Coronary artery (tissue), 2 donors: ENCODE measurements at regions not wholly inside any gene's neighbourhood (a gene's known extent, or its start where the extent isn't known, plus 50 kb on each side); places are given as distances from the start of the nearest gene placed in this dataset.

Source experiments
- DNase-seq: peaks from one replicate; pipeline ENCODE4 v3.0.0-alpha.2; 2017; ENCODE audit warnings: low spot score
- H3K27ac ChIP-seq, 2 donors: fragments of 200-600 bp; sonication (generic); one replicate each; pipeline ENCODE4 v1.5.1; 2016 to 2019
- H3K4me3 ChIP-seq: fragments of 200-600 bp; sonication (generic); 2 replicates; pipeline ENCODE4 v1.5.1; 2016; ENCODE audit warnings: mild to moderate bottlenecking, moderate library complexity
- TF ChIP-seq, protein P1 (sequence below): fragments of 200-600 bp; sonication (generic); IDR thresholded peaks from one replicate; pipeline ENCODE4 v1.5.1; 2019; ENCODE audit warnings: antibody characterized with exemption

DNA sequence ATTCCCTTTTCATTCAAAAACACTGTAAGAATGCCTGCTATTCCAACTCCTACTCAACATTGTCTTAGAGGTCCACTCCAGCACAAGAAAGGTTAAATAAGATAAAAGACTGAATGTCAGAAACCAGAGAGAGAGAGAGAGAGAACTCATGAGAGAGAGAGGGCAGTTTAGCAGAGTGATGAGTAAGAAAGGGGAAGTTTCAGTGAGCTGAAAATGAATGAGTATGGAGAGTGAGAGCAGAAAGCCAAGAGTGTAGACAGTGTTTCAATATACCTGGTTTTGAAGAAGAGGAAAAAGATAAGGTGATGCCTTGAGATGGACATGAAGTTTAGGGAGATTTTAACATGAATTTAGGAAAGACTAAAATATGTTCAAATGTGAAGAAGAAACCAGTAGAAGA lies 528.0 kb upstream of the SEMA6A start:
- H3K27ac ChIP-seq = no peak overlapping the region
- TF ChIP-seq, protein P1, sequence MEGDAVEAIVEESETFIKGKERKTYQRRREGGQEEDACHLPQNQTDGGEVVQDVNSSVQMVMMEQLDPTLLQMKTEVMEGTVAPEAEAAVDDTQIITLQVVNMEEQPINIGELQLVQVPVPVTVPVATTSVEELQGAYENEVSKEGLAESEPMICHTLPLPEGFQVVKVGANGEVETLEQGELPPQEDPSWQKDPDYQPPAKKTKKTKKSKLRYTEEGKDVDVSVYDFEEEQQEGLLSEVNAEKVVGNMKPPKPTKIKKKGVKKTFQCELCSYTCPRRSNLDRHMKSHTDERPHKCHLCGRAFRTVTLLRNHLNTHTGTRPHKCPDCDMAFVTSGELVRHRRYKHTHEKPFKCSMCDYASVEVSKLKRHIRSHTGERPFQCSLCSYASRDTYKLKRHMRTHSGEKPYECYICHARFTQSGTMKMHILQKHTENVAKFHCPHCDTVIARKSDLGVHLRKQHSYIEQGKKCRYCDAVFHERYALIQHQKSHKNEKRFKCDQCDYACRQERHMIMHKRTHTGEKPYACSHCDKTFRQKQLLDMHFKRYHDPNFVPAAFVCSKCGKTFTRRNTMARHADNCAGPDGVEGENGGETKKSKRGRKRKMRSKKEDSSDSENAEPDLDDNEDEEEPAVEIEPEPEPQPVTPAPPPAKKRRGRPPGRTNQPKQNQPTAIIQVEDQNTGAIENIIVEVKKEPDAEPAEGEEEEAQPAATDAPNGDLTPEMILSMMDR = no peak
- no peak overlapping the region for H3K4me3 ChIP-seq
- DNase-seq = no peak

DNA sequence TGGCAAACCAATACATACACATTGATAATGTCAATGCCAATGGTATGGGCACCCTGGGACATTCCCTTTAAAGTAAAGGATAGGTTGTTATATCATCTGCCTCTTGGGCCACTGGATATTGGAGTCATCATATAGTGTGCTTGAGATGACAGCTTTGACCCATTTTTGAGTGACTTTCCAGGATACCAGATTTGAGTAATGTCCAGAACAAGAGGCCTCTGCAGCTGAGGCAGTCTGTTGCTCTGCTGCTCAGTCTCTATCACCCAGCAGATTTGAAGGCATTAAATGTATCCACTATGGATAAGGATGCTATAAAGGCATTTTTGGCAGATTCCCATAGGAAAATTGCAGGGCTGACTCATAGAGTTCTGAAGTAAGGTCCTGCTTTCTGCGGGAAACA lies 525.6 kb upstream of the SEMA6A start:
- TF ChIP-seq, protein P1 = no peak
- no peak overlapping the region for H3K4me3 ChIP-seq
- no peak overlapping the region for H3K27ac ChIP-seq
- DNase-seq = no peak

DNA sequence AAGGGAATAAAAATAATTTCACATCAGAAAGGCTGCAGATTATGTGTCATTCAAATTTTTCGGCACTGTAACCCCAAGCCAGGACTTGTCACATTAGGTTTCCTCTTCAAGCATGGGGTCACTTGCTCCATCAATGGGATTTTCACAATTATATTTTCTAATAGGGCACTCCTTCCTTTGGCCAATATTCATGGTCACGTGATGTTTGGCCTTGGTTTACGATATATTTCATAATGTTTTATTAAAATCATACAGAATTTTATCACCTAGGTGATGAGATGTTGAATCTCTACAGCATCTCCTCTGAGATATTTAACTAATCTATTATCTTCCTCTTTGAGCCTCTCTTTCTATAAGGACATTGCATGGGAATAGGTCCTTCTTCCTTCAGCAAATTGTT lies 523.5 kb upstream of the SEMA6A start:
- no peak for DNase-seq
- no peak overlapping the region for H3K27ac ChIP-seq
- no peak overlapping the region for H3K4me3 ChIP-seq
- TF ChIP-seq, protein P1 = no peak

DNA sequence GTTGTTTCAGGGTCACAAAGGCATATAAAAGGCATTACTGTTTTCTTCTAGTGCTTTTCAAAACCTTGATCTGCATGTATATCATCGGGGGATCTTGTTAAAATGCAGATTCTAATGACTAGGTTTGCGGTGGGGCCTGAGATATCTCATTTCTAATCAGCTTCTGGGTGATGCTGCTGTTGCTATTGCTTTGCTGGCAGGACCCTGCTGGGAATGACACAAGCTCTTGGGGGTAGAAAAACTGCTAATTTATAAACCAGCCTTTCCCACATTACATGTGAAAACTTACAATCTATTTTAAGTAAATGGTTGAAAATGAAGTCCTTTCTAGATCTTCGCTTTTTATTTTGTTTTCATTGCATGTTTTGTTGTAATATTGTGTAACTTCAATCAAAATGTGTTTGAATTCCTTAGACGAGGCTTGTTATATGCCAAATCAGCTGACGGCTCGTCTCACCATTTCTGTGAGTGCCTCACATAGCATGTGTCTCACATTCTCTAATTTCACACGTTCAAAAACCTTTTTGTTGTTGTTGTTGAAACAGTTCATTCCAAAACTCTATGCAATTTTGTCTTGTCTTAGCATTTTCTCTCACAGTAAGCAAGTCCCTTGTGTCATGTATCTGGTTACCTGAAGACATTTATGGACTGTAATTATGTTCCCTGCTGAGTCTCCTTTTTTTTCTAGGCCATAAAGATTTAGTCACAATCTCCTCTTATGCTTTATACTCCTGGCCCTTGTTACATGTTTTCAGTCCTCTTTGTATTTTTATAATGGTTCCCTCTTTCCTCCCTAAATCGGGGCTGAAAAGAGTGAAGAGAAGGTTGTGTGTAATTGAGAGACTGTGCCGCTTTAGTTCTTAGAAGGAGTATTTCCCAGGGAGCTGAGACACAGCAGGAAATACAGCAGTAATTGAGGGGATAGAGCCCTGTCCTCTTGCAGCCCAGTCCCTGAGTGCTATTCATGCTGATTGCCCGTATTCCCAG lies 521.0 kb upstream of the SEMA6A start:
- TF ChIP-seq, protein P1 = no peak
- H3K27ac ChIP-seq = no peak overlapping the region
- DNase-seq = no peak
- H3K4me3 ChIP-seq = no peak overlapping the region

DNA sequence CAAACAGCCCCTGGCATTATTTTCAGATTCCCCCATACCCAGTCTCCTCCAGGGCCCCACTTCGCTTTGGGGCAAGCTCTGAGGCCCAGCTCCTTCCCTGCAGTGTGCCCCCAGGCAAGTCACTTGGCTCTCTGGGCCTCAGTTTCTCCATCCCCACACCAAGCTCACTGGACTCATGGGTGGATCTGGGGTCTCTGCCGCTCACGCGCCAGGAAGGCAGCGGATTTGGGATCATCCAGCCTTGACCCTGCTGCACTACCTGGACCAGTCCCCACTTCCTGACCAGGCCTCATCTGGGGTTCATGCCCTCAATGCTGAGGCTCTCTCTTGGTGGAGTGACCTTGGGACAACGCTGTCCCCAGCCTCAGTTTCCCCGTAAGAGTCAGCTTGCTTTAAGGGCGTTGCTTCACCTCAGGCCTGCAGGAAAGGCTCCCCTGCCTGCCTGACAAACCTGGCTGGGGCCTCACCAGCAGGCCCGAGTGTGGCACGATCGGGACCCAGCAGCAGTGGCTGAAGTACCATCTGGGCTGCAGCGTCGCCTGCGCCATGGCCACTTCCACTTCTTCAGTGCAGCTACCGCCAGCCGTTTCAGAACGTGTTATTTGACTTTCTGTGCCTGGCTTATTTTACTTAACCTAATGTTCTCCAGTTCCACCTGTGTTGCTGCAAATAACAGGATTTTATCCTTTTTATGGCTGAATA lies 519.6 kb upstream of the SEMA6A start:
- no peak overlapping the region for H3K27ac ChIP-seq
- DNase-seq = no peak
- TF ChIP-seq, protein P1 = no peak
- no peak overlapping the region for H3K4me3 ChIP-seq

DNA sequence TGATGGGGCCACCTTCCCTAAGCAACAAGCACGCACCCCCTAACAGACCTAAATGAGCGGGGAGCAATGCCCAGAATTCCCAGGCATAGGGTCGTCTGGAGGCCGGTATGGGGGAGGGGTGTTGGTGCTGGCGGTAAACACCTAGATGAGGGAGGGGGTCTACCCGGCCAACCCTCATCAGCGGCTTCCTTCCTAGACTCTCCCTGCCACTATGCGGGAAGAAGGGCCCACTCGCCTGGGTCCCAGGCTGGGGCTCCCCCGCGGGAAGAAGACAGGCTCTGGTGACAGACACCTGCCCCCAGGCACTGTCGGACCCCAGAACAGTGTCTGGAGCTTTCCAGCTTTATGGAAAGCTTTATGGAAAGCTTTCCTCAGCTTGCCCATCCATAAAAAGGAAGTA lies 519.0 kb upstream of the SEMA6A start:
- H3K27ac ChIP-seq = no peak overlapping the region
- DNase-seq = no peak
- TF ChIP-seq, protein P1 = no peak

More for the DNA sequence above, 519.0 kb upstream of the SEMA6A start:
- no peak overlapping the region for H3K4me3 ChIP-seq
